Neural cell (in vitro differentiated cells): ENCODE measurements at regions not wholly inside any gene's neighbourhood (a gene's known extent, or its start where the extent isn't known, plus 50 kb on each side); places are given as distances from the start of the nearest gene placed in this dataset.

ENCODE experiments used
- H2AFZ ChIP-seq: fragments of 200-600, 300-800 bp; sonication (generic), shearing (Covaris generic); 2 replicates; pipeline ENCODE4 v1.6.0; 2014; ENCODE audit warnings: low read depth, mild to moderate bottlenecking, antibody characterized with exemption, low read length, moderate library complexity
- H3F3A ChIP-seq: fragments of 200-600 bp; shearing (Covaris generic); 2 replicates; pipeline ENCODE4 v1.6.1; 2016; ENCODE audit warnings: mild to moderate bottlenecking, moderate library complexity, mixed read lengths, antibody characterized with exemption, low read length; ENCODE audit not compliant: insufficient read depth, poor library complexity, severe bottlenecking
- H3K27ac ChIP-seq: fragments of 200-600, 300-800 bp; sonication (generic), shearing (Covaris generic); 2 replicates; pipeline ENCODE4 v1.5.1; 2014; ENCODE audit warnings: mild to moderate bottlenecking, low read length, moderate library complexity
- H3K27me3 ChIP-seq: fragments of 300-800, 200-600 bp; sonication (generic), shearing (Covaris generic); 2 replicates; pipeline ENCODE4 v1.6.0; 2014; ENCODE audit warnings: mild to moderate bottlenecking, low read depth, low read length, moderate library complexity; ENCODE audit not compliant: insufficient read depth
- H3K36me3 ChIP-seq: fragments of 300-800, 200-600 bp; sonication (generic), shearing (Covaris generic); 2 replicates; pipeline ENCODE4 v1.5.1; 2014; ENCODE audit warnings: mild to moderate bottlenecking, antibody characterized with exemption, low read length, moderate library complexity; ENCODE audit not compliant: insufficient read depth
- H3K4me2 ChIP-seq: fragments of 300-800, 200-600 bp; sonication (generic), shearing (Covaris generic); 2 replicates; pipeline ENCODE4 v1.6.0; 2014; ENCODE audit warnings: mild to moderate bottlenecking, low read length
- H3K4me3 ChIP-seq: fragments of 300-800, 200-600 bp; sonication (generic), shearing (Covaris generic); 2 replicates; pipeline ENCODE4 v1.5.1; 2014; ENCODE audit warnings: mild to moderate bottlenecking, low read length, moderate library complexity
- H3K79me2 ChIP-seq: fragments of 200-600 bp; shearing (Covaris generic); replicated peaks from 2 replicates; pipeline ENCODE4 v1.6.0; 2014; ENCODE audit warnings: mild to moderate bottlenecking, low read length, moderate library complexity; ENCODE audit not compliant: insufficient read depth
- H3K9ac ChIP-seq: fragments of 300-800, 200-600 bp; sonication (generic), shearing (Covaris generic); 2 replicates; pipeline ENCODE4 v1.6.1; 2016; ENCODE audit warnings: mild to moderate bottlenecking, low read length, mixed read lengths
- H3K9me2 ChIP-seq: fragments of 200-600 bp; shearing (Covaris generic); 2 replicates; pipeline ENCODE4 v1.6.1; 2016; ENCODE audit warnings: mild to moderate bottlenecking, low read length, mixed read lengths; ENCODE audit not compliant: insufficient read depth
- H3K9me3 ChIP-seq: fragments of 200-600, 300-800 bp; sonication (generic), shearing (Covaris generic); 2 replicates; pipeline ENCODE4 v1.6.1; 2016; ENCODE audit warnings: mild to moderate bottlenecking, mixed run types, low read length, moderate library complexity, mixed read lengths
- H4K20me1 ChIP-seq: fragments of 200-600 bp; shearing (Covaris generic); 2 replicates; pipeline ENCODE4 v1.6.1; 2016; ENCODE audit warnings: mild to moderate bottlenecking, mixed run types; ENCODE audit not compliant: insufficient read depth
- CTCF ChIP-seq: fragments of 450-650 bp; IDR thresholded peaks from 2 replicates; pipeline ENCODE4 v1.5.1; 2014; ENCODE audit warnings: antibody characterized with exemption, mild to moderate bottlenecking, moderate library complexity; ENCODE audit not compliant: poor library complexity, severe bottlenecking
- EP300 ChIP-seq: fragments of 450-650 bp; conservative IDR thresholded peaks from 2 replicates; pipeline ENCODE4 v1.6.1; 2014; ENCODE audit warnings: antibody characterized with exemption, mild to moderate bottlenecking, moderate library complexity; ENCODE audit not compliant: poor library complexity, severe bottlenecking
- EZH2 ChIP-seq: fragments of 200-600, 300-800 bp; shearing (Covaris generic), sonication (generic); IDR thresholded peaks from 2 replicates; pipeline ENCODE4 v1.6.1; 2014; ENCODE audit warnings: antibody characterized with exemption, low read length, borderline replicate concordance, mild to moderate bottlenecking; ENCODE audit not compliant: insufficient read depth, poor library complexity, severe bottlenecking
- MXI1 ChIP-seq: fragments of 450-650 bp; conservative IDR thresholded peaks from 2 replicates; pipeline ENCODE4 v1.6.1; 2014; ENCODE audit warnings: antibody characterized with exemption, mild to moderate bottlenecking; ENCODE audit not compliant: poor library complexity, severe bottlenecking
- POLR2AphosphoS5 ChIP-seq: IDR thresholded peaks from 2 replicates; pipeline ENCODE4 v1.6.1; 2012
- RAD21 ChIP-seq: fragments of 450-650 bp; conservative IDR thresholded peaks from 2 replicates; pipeline ENCODE4 v1.6.1; 2014; ENCODE audit warnings: antibody characterized with exemption, mild to moderate bottlenecking, moderate library complexity
- SMC3 ChIP-seq: fragments of 450-650 bp; conservative IDR thresholded peaks from 2 replicates; pipeline ENCODE4 v1.6.1; 2014; ENCODE audit warnings: antibody characterized with exemption, mild to moderate bottlenecking, moderate library complexity; ENCODE audit not compliant: poor library complexity
- TAF1 ChIP-seq: IDR thresholded peaks from 2 replicates; pipeline ENCODE4 v1.6.1; 2012; ENCODE audit warnings: low read depth
- TF ChIP-seq, protein P1 (sequence below): IDR thresholded peaks from 2 replicates; pipeline ENCODE4 v1.6.1; 2012; ENCODE audit warnings: borderline replicate concordance

DNA sequence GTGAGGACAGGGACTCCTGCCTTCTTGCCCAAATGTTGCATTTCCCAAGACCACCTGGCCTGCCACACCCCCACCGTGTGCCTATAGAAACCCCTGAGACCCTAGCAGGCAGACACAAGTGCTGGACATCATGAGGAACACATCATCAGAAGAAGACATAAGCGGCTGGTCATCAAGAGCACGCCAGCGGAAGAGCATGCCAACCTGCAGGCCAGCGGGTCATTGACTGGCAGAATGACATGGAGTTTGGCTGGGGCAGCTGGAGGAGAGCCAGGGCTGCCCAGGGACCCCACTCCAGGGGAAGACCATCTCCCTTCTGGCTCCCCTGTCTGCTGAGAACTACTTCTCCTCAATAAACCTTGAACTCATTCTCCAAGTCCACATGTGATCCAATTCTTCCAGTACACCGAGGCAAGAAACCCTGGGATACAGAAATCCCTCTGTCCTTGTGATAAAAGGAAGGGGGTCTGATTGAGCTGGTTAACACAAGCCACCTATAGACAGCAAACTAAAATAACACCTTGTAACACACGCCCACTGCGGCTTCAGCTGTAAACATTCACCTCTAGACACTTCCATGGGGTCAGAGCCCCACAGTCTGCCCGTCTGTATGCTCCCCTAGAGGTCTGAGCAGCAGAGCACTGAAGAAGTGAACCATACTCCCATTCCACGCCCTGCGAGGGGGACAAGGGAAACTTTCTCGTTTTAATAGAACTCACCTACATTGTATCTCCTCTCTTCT lies 164.8 kb upstream of the EMCN start:
- TF ChIP-seq EP300 (no peak), RAD21 (no peak), CTCF (no peak), EZH2 (no peak), SMC3 (no peak), POLR2AphosphoS5 (no peak)
- Histone ChIP-seq H3K36me3 (no peaks in the 10 kb centered on the region), H2AFZ (no peak overlapping the region), H3K79me2 (no peaks in the 10 kb centered on the region), H3K9me3 (no peaks in the 10 kb centered on the region), H3K9ac (no peak overlapping the region), H4K20me1 (no peaks in the 10 kb centered on the region), H3K4me2 (no peak overlapping the region), H3F3A (no peaks in the 10 kb centered on the region), H3K9me2 (no peaks in the 10 kb centered on the region), H3K27ac (no peak overlapping the region), H3K27me3 (no peaks in the 10 kb centered on the region), H3K4me3 (no peak overlapping the region)

GRCh38 chr4:100681289-100681688 lies 163.5 kb upstream of the EMCN start:
- Histone ChIP-seq H4K20me1 (no peaks in the 10 kb centered on the region), H3F3A (no peaks in the 10 kb centered on the region), H3K9me3 (no peaks in the 10 kb centered on the region), H3K9me2 (no peaks in the 10 kb centered on the region), H3K4me3 (no peak overlapping the region), H3K36me3 (no peaks in the 10 kb centered on the region), H3K9ac (no peak overlapping the region), H3K4me2 (no peak overlapping the region), H3K27me3 (no peaks in the 10 kb centered on the region), H3K79me2 (no peaks in the 10 kb centered on the region), H2AFZ (no peak overlapping the region), H3K27ac (no peak overlapping the region)
- TF ChIP-seq, protein P1, sequence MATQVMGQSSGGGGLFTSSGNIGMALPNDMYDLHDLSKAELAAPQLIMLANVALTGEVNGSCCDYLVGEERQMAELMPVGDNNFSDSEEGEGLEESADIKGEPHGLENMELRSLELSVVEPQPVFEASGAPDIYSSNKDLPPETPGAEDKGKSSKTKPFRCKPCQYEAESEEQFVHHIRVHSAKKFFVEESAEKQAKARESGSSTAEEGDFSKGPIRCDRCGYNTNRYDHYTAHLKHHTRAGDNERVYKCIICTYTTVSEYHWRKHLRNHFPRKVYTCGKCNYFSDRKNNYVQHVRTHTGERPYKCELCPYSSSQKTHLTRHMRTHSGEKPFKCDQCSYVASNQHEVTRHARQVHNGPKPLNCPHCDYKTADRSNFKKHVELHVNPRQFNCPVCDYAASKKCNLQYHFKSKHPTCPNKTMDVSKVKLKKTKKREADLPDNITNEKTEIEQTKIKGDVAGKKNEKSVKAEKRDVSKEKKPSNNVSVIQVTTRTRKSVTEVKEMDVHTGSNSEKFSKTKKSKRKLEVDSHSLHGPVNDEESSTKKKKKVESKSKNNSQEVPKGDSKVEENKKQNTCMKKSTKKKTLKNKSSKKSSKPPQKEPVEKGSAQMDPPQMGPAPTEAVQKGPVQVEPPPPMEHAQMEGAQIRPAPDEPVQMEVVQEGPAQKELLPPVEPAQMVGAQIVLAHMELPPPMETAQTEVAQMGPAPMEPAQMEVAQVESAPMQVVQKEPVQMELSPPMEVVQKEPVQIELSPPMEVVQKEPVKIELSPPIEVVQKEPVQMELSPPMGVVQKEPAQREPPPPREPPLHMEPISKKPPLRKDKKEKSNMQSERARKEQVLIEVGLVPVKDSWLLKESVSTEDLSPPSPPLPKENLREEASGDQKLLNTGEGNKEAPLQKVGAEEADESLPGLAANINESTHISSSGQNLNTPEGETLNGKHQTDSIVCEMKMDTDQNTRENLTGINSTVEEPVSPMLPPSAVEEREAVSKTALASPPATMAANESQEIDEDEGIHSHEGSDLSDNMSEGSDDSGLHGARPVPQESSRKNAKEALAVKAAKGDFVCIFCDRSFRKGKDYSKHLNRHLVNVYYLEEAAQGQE = no peak
- no peak for TF ChIP-seq POLR2AphosphoS5
- no peak for TF ChIP-seq CTCF
- no peak for TF ChIP-seq RAD21
- no peak for TF ChIP-seq SMC3
- no peak for TF ChIP-seq EZH2
- TF ChIP-seq MXI1 = no peak
- no peak for TF ChIP-seq EP300
- no peak for TF ChIP-seq TAF1
